ENCODE measurements at regions not wholly inside any gene's neighbourhood (a gene's known extent, or its start where the extent isn't known, plus 50 kb on each side); places are given as distances from the start of the nearest gene placed in this dataset.

- no peak overlapping the region for H4K8ac ChIP-seq (replicated peaks; ENCODE audit: insufficient read length, low read depth, low read length)
- no peaks in the 10 kb centered on the region for H3K79me1 ChIP-seq (ENCODE audit: insufficient read depth, low read depth, low read length, poor library complexity, severe bottlenecking)
- no peak overlapping the region for H3K23ac ChIP-seq (ENCODE audit: insufficient read length, low read depth, low read length)
- no peak overlapping the region for H3K18ac ChIP-seq (ENCODE audit: insufficient read length, low read depth, low read length)
- no peaks in the 10 kb centered on the region for H4K20me1 ChIP-seq (ENCODE audit: control insufficient read depth, insufficient read depth, insufficient read length)
- DNase-seq: no peak
- H2BK12ac ChIP-seq (ENCODE audit: insufficient read length, low read depth, low read length): no peak overlapping the region
- H2BK15ac ChIP-seq (ENCODE audit: low read depth, low read length): no peak overlapping the region
- no peak overlapping the region for H2BK20ac ChIP-seq (ENCODE audit: low read depth, low read length, poor library complexity, severe bottlenecking)
- no peaks in the 10 kb centered on the region for H3K23me2 ChIP-seq (ENCODE audit: insufficient read length, low read depth, low read length, poor library complexity, severe bottlenecking)
- no peak overlapping the region for H4K91ac ChIP-seq (ENCODE audit: insufficient read length, low read depth, low read length)
- H3K56ac ChIP-seq (ENCODE audit: insufficient read length, low read depth, low read length): no peak overlapping the region
- H4K5ac ChIP-seq (ENCODE audit: insufficient read length, low read depth, low read length): no peak overlapping the region
- H3K27ac ChIP-seq (ENCODE audit: insufficient read length, low read depth, low read length): no peak overlapping the region
- Mint-ChIP-seq H3K27me3 (ENCODE audit: low read depth) (peaks cover 2% of the 10 kb centered on the region; the same call in 1 of the 2 replicates), H3K36me3 (ENCODE audit: insufficient read depth in 1 of 3, low read depth in 3 of 3) (peaks cover 0 to 4% (median 3%) of the 10 kb centered on the region in 3 experiments; a peak in 3 of 7 replicates), H3K9me3 (peaks cover 5 to 8% of the 10 kb centered on the region in 2 experiments; a peak in 3 of 5 replicates), H3K4me3 (no peak overlapping the region), H3K27ac (no peak overlapping the region), H3K4me1 (peaks cover 3 to 4% of the 10 kb centered on the region in 2 experiments; a peak in 3 of 4 replicates)
- H3T11ph ChIP-seq (ENCODE audit: low read length): no peak overlapping the region
- no peak overlapping the region for H2BK5ac ChIP-seq (ENCODE audit: insufficient read length, low read length)
- H3K4me2 ChIP-seq (ENCODE audit: insufficient read depth, insufficient read length, low read length): no peak overlapping the region
- H3K9ac ChIP-seq (ENCODE audit: extremely low read depth, insufficient read length, low read length): no peak overlapping the region
- H2AK5ac ChIP-seq (ENCODE audit: insufficient read length, low read length): no peak overlapping the region
- H3K9me3 ChIP-seq (ENCODE audit: control insufficient read depth, low read depth, low read length): no peaks in the 10 kb centered on the region
- H3K27me3 ChIP-seq (ENCODE audit: insufficient read depth, low read length): no peaks in the 10 kb centered on the region
- H3K79me2 ChIP-seq (ENCODE audit: insufficient read depth, low read length): no peaks in the 10 kb centered on the region
- H2AFZ ChIP-seq (ENCODE audit: low read length): no peak overlapping the region
- H2BK120ac ChIP-seq (ENCODE audit: low read depth, low read length, poor library complexity, severe bottlenecking): no peak overlapping the region
- TF ChIP-seq CTCF (conservative IDR thresholded peaks at IDR 0.05): no peak
- H3K14ac ChIP-seq (ENCODE audit: insufficient read depth, low read length): no peak overlapping the region
- H3K4ac ChIP-seq (ENCODE audit: low read depth, low read length): no peak overlapping the region
- no peaks in the 10 kb centered on the region for H3K4me1 ChIP-seq (ENCODE audit: insufficient read depth, low read length)
Measured at GRCh38 chr3:112761062-112761638, 85.5 kb downstream of the CD200R1L start.

Data from H9 (cell line).